IMR-90 (cell line): ENCODE measurements at regions not wholly inside any gene's neighbourhood (a gene's known extent, or its start where the extent isn't known, plus 50 kb on each side); places are given as distances from the start of the nearest gene placed in this dataset.
"Not testable (repeated sequence)": the region's sequence is repeated elsewhere in the genome, so short reads cannot be mapped to it uniquely, and the experiment has no call there.

ENCODE experiments used
- BHLHE40 ChIP-seq: fragments of 150-350 bp; IDR thresholded peaks from 2 replicates; pipeline ENCODE4 v1.6.1; 2016; ENCODE audit warnings: mild to moderate bottlenecking, low read depth, low read length
- CEBPB ChIP-seq: IDR thresholded peaks from 2 replicates; pipeline ENCODE4 v1.6.1; 2012; ENCODE audit warnings: low read depth, low read length, improper control_type of control experiment
- CTCF ChIP-seq: conservative IDR thresholded peaks from 2 replicates; pipeline ENCODE4 v1.5.1; 2012; ENCODE audit warnings: mild to moderate bottlenecking, low read depth, low read length, improper control_type of control experiment
- MAFK ChIP-seq: IDR thresholded peaks from 2 replicates; pipeline ENCODE4 v1.6.1; 2012; ENCODE audit warnings: low read depth, low read length, improper control_type of control experiment
- POLR2A ChIP-seq: IDR thresholded peaks from 2 replicates; pipeline ENCODE4 v1.6.1; 2012; ENCODE audit warnings: mild to moderate bottlenecking, low read depth, low read length
- RCOR1 ChIP-seq: IDR thresholded peaks from 2 replicates; pipeline ENCODE4 v1.6.1; 2012; ENCODE audit warnings: mild to moderate bottlenecking, low read length, improper control_type of control experiment; ENCODE audit not compliant: insufficient replicate concordance
- SMC3 ChIP-seq: fragments of 150-350 bp; IDR thresholded peaks from 2 replicates; pipeline ENCODE4 v1.6.1; 2016; ENCODE audit warnings: low read depth, mild to moderate bottlenecking, antibody characterized with exemption, low read length, moderate library complexity
- USF2 ChIP-seq: fragments of 150-350 bp; IDR thresholded peaks from 2 replicates; pipeline ENCODE4 v1.6.1; 2017; ENCODE audit warnings: mild to moderate bottlenecking, antibody characterized with exemption, low read length, low read depth

- not testable (repeated sequence) for TF ChIP-seq CTCF, POLR2A, BHLHE40, CEBPB, MAFK, USF2, SMC3, RCOR1
These were observed 261.4 kb upstream of the HNRNPA3 start for GRCh38 chr2:176951218-176951617.
